ENCODE measurements at regions not wholly inside any gene's neighbourhood (a gene's known extent, or its start where the extent isn't known, plus 50 kb on each side); places are given as distances from the start of the nearest gene placed in this dataset.

DNA sequence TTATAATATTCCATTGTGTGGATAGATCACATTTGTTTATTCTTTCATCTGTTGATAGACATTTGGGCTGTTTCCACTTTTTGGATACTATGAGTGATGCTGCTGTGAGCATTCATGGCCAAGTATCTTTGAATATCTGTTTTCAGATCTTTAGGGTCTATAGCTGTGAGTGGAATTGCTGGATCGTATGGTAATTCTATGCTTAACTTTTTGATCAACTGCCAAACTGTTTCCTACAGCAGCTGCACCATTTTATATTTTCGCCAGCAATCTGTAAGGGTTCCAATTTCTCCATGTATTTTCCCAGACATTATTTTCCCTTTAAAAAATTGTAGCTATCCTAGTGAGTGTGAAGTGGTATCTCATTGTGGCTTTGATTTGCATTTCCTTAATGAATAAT lies 238.1 kb downstream of the AACS start:
- no TSS peak for BruUV-seq (replicated peaks)
- Histone ChIP-seq H3K27me3 (replicated peaks in 1 of 2; ENCODE audit: control insufficient read depth in 2 of 2, insufficient read depth in 2 of 2, low read length in 1 of 2) (no peaks in the 10 kb centered on the region), H2AFZ (ENCODE audit: control insufficient read depth, low read depth, low read length) (no peak overlapping the region), H3K9ac (ENCODE audit: control insufficient read depth, insufficient read depth, low read length) (no peak overlapping the region), H4K20me1 (ENCODE audit: control insufficient read depth, insufficient read depth) (no peaks in the 10 kb centered on the region), H3K36me3 (ENCODE audit: control insufficient read depth in 2 of 2, insufficient read depth in 2 of 2, low read length in 1 of 2) (no peaks in the 10 kb centered on the region), H3K9me3 (replicated peaks; ENCODE audit: control insufficient read depth, insufficient read depth, low read length) (no peaks in the 10 kb centered on the region), H3K79me2 (ENCODE audit: control insufficient read depth, insufficient read depth, low read length) (no peaks in the 10 kb centered on the region), H3K4me3 (no peak overlapping the region), H3K4me1 (ENCODE audit: control insufficient read depth, insufficient read depth, low read length) (no peaks in the 10 kb centered on the region), H3K4me2 (ENCODE audit: control insufficient read depth, insufficient read depth) (no peak overlapping the region), H3K27ac (ENCODE audit: control insufficient read depth, insufficient read depth) (no peak overlapping the region)
- RAD21 ChIA-PET (ENCODE audit: unreplicated experiment): no interaction called here
- intact Hi-C loops (cut with micrococcal nuclease; ENCODE audit: unreplicated experiment) (no loop called here), in situ Hi-C loops (cut with MboI) (no loop called here)
- SMC1A ChIA-PET (ENCODE audit: uncharacterized antibody, unreplicated experiment): no interaction called here
- ATAC-seq (no peak), DNase-seq (ENCODE audit: low read depth, low spot score) (no peak), FAIRE-seq (no peak)
- 4% methylated on average over 2 of the region's 2 CpGs for WGBS (ENCODE audit: insufficient coverage, insufficient replicate concordance, low lambda C conversion rate, missing lambda C conversion rate)
- POLR2A ChIA-PET: no interaction called here
- CTCF ChIA-PET: no interaction called here
- TF ChIP-seq CEBPZ (IDR thresholded peaks at IDR 0.05; ENCODE audit: low read depth, low read length) (no peak), BACH1 (IDR thresholded peaks at IDR 0.05; ENCODE audit: borderline replicate concordance) (no peak), PAX8 (IDR thresholded peaks at IDR 0.05) (no peak), SMAD1 (IDR thresholded peaks at IDR 0.05; ENCODE audit: low read depth, partially characterized antibody) (no peak), YY1 (IDR thresholded peaks at IDR 0.05; ENCODE audit: low read depth, low read length) (no peak), BCL3 (IDR thresholded peaks at IDR 0.05; ENCODE audit: borderline replicate concordance, insufficient read depth, low read depth, low read length, poor library complexity, severe bottlenecking) (no peak), RCOR1 (conservative IDR thresholded peaks at IDR 0.05; ENCODE audit: low read depth, low read length) (no peak), NFYA (IDR thresholded peaks at IDR 0.05; ENCODE audit: borderline replicate concordance, low read depth, low read length) (no peak), DPF2 (IDR thresholded peaks at IDR 0.05) (no peak), POLR2AphosphoS5 (IDR thresholded peaks at IDR 0.05; ENCODE audit: low read length) (no peak), KDM1A (IDR thresholded peaks at IDR 0.05; ENCODE audit: borderline replicate concordance) (no peak), PRDM15 (CRISPR knock-in tag; IDR thresholded peaks at IDR 0.05) (no peak), TAF1 (IDR thresholded peaks at IDR 0.05; ENCODE audit: borderline replicate concordance, low read depth, low read length) (no peak)
